ENCODE measurements at regions not wholly inside any gene's neighbourhood (a gene's known extent, or its start where the extent isn't known, plus 50 kb on each side); places are given as distances from the start of the nearest gene placed in this dataset.
"Not testable (repeated sequence)": the region's sequence is repeated elsewhere in the genome, so short reads cannot be mapped to it uniquely, and the experiment has no call there.

DNA sequence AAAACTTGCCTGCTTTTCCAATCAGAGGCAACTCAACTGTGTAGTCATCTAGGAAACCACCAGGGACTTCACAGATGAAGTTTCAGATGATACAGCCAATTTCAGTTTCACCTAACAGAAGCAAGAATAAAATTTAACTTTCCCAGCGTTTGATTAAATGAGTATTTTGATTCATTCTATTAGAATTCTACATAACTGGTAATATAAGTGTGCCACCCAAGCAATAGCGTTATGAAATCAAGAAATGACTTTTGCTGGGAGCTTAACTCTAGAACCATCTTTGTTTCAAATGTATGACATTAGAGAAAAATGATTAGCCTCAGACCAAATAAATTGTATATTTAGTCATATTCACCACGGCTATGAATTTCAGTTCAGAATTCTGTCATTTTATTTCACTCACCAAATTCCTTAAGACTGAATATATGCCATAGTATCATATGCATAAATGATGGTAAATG, 239.3 kb downstream of the NRIP1 start:
- DNase-seq: no peak

GRCh38 chr21:14824126-14824525, 240.7 kb downstream of the NRIP1 start:
- DNase-seq: no peak

DNA sequence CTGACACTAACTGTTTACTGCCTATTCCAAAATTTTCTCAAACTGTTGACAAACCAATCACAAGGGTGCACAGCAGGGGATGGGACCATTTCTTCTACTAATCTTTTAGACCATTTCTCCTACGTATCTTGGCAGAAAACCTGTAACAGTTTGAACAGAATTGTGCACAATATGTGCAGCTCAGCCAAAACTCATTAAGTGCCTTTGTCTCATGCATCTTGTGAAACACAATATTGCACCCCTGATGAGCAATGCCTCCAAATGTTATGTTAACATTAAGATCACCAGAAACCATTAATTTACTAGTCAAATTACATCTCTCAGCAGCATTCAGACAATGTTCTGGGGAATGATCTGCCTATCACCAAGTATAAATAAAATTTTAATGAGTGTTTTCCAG, 247.5 kb downstream of the NRIP1 start:
- no peak for DNase-seq

GRCh38 chr21:14814991-14815390, 249.8 kb downstream of the NRIP1 start:
- DNase-seq: no peak

DNA sequence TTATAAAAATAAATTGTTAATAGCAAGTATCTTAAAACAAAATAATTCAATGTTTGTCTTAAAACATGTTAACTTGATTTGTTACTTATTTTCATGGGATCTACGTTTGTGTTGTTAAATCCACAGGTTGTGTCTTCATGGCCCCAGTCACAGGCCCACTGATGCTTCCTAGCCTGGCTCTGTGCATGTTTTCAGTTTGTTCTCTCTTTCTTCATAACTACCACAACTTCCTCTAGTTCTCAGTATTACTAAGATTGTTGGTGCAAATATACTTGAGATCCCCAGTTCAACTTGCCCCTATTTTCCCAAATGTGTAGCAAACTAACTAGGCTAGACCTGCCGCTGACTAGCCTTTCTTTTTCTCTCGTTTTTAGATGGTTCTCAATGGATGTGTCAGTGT, 250.5 kb downstream of the NRIP1 start:
- no peak for DNase-seq

DNA sequence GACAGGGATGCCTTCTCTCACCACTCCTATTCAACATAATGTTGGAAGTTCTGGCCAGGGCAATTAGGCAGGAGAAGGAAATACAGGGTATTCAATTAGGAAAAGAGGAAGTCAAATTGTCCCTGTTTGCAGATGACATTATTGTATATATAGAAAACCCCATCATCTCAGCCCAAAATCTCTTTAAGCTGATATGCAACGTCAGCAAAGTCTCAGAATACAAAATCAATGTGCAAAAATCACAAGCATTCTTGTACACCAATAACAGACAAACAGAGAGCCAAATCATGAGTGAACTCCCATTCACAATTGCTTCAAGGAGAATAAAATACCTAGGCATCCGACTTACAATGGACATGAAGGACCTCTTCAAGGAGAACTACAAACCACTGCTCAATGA, 258.1 kb upstream of the SAMSN1 start:
- DNase-seq: not testable (repeated sequence)

DNA sequence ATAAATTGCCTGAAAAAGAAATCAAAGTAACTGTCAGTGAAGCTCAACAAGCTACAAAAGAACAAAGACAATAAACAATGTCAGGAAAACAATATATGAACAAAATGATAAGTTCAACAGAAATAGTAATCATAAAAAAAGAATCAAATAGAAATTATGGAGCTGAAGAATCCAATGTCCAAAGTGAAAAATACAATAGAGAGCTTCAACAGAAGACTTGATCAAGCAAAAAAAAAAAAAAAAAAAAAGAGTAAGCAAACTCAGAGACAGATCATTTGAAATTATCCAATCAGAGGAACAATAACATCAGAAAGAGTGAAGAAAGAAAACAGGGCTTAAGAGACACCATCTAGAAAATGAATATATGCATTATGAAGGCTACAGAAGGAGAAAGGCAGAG, 251.4 kb upstream of the SAMSN1 start:
- no peak for DNase-seq

- DNase-seq: no peak
These were observed 241.2 kb upstream of the SAMSN1 start for GRCh38 chr21:14787312-14787711.

GRCh38 chr21:14785679-14786078, 239.6 kb upstream of the SAMSN1 start:
- DNase-seq: no peak

DNA sequence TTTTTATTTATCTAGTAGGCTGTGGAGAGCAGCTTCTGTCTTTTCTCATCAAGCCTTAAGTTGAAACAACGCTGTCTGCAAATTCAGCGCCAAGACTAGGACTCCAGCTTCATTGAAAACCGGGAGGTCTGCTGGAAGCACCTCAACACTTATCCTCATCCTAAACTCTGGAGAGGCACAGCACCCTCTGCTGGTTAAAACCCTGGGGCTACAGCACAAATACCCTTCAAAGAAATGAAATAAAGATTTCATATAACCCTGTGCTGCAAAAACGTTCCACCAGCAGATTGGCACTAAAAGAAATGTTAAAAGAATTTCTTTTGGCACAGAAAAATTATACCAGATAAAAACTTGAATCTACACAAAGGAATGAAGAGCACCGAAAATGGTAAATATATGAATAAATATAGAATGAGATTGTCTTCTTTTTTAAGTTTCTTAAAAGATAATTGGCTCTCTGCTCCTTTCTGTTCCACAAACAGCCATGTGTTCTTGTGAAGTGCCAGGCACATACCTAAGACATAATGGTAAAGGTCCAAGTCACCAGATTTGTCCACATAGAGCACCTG, 227.7 kb upstream of the SAMSN1 start:
- DNase-seq: no peak

GRCh38 chr21:14771593-14771992, 225.5 kb upstream of the SAMSN1 start:
- DNase-seq: no peak

- DNase-seq: no peak
These were observed 221.9 kb upstream of the SAMSN1 start for GRCh38 chr21:14768042-14768441.

GRCh38 chr21:14767192-14767852, 221.2 kb upstream of the SAMSN1 start:
- DNase-seq: no peak

- no peak for DNase-seq
These were observed 220.1 kb upstream of the SAMSN1 start for GRCh38 chr21:14766241-14766640.

GRCh38 chr21:14763695-14764064, 217.6 kb upstream of the SAMSN1 start:
- DNase-seq: no peak

DNA sequence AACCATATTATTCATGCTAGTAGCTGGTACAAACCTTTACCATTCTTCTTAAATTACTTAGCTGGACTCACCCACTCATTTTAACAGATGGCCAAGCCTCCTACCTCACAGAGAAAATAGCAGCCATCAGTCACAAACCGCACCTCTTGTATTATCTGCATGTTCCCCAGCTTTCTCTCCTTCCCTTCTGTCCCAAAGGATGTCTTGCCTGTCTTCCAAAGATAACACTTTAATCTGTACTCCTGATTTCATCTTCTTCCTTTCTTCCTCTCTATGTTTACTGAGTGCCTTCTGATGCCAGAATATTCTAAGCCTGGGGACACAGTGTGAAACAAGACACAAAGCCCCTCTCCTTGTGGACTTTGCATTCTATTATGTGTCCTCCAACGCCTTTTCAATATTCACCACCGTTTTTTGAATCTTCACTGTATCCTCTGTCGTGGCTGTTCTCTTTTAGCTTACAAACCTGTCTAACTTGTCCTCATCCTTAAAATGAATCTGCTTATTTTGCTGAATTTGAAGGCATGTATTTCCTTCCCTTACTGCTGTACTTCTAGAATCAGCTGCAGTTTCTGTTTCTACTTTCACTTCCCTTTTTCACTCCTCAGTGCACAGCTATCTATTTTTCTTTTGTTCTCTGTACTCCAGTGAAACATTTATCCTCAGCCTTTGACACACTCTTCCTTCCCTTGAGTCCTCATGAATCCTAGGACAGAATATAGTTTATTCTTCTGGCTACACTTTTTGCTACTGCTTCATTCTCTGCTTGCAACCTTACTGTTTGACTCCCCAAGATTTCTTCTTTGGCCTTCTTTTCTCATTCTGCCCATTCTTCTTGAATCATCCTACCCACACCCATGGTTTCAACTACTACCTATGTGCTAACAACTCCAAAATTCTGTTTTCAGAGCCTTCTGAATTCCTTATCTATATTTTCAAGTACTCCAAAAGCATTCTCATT, 216.9 kb upstream of the SAMSN1 start:
- DNase-seq: no peak

DNA sequence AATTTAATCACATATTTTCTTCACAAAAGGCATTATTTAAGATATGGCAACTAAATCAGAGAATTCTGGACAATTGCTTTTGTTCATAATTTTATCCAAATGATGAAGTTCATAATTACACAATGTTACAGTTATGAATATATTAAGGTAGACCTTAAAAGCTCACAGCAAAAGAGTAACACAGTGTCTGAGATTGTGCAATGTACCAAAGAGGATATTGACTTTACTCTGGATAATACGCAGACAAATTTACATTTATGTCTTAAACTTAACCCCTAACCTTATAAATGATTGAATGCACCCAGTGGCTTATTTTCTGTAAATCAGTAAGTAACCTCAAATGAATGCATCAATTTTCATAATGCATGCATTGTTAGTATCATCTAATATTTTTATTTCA, 216.2 kb upstream of the SAMSN1 start:
- no peak for DNase-seq

- no peak for DNase-seq
These were observed 213.2 kb upstream of the SAMSN1 start for GRCh38 chr21:14759285-14759684.

DNA sequence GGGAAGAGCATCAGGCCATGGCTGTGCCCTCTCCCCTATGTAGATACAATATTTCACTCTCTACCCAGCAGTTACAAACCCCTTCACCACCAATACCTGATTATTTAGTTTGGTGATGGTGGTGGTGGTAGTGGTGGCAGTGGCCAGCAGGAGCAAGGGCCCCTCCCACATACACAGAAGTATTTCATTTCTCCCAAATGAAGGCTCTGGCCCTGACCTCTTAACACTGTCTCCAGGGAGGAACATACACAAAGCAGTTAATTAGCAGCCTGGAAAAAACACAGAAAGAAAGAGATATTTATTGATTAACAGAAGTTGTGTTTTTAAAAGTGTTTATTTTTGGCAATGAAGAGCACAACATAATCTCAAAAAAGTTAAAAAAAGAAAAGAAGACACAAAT, 212.7 kb upstream of the SAMSN1 start:
- no peak for DNase-seq

DNA sequence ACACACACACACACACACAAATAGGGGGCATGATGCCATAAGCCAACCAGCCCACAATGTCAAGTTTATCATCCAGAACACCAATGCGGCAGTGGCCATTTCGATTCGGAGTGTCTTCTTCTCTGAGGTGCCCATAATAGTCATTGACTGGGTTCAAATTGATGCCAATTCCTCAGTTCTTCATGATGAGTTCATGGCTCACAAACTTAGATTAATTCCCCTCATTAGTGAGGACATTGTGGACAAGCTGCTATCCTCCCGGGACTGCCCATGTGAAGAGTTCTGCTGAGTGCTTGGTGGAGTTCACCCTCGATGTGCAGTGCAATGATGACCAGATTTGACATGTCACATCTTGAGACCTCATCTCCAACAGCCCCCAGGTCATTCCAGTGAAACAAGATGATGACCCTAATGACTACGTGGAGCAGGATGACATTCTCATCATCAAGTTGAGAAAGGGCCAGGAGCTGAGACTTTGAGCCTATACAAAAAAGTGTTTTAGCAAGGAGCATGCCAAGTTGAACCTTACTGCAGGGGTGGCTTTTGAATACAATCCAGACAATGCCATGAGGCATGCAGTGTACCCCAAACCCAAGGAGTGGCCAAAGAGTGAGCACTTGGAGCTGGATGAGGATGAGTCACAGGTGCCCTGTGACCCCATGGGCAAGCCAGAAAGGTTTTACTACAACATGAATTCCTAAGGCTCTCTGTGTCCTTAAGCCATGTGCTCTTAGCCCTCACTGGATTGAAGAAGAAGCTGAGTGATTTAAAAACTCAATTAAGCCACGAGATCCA, 211.6 kb upstream of the SAMSN1 start:
- DNase-seq: no peak

DNA sequence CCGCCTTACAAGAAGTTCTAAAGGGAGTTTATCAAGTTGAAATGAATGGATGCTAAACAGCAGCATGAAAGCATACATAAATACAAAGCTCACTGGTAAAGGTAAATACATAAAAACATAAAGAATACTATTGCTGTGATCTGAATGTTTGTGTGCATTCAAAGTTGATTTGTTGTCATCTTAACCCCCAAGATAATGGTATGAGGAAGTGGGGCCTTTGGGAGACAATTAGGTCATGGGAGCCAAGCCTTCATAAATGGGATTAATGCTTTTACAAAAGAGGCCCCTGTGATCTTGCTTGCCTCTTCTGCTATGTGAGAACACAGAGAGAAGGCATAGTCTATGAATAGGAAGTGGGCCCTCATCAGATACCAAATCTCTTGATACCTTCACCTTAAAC, 209.0 kb upstream of the SAMSN1 start:
- no peak for DNase-seq

GRCh38 chr21:14754682-14755081, 208.6 kb upstream of the SAMSN1 start:
- DNase-seq: no peak

DNA sequence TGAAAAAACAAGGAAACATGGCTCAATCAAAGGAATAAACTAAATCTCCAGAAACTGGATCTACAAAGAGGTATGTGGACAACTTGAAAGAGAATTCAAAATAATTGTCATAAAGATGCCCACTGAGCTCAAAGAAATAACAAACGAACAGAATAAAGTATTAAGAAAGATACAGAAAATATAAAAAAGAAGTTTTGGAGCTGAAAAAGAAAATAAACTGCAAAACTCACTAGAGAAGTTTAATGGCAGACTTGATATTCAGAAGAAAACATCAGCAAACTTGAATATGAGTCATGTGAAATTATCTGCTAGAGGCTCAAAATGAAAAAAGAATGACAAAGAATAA, 208.1 kb upstream of the SAMSN1 start:
- no peak for DNase-seq
